CD4-positive, alpha-beta T cell (primary cell): ENCODE measurements at regions not wholly inside any gene's neighbourhood (a gene's known extent, or its start where the extent isn't known, plus 50 kb on each side); places are given as distances from the start of the nearest gene placed in this dataset.

Experiments
- ATAC-seq: fragments of 200-7000 bp; cut with Tn5 transposase; one replicate; pipeline ENCODE4 v1.10.0; 2022; ENCODE audit warnings: mild to moderate bottlenecking; ENCODE audit not compliant: poor library complexity
- CTCF ChIA-PET: fragments of 350-600 bp; sonication (Branson Sonifier 250); formaldehyde crosslinking; loops from one replicate; lab custom pipeline; 2021; ENCODE audit warnings: antibody characterized with exemption, inconsistent platforms; lab: Charles Lee
- POLR2A ChIA-PET: fragments of 350-600 bp; sonication (Branson Sonifier 250); formaldehyde crosslinking; loops from one replicate; lab custom pipeline; 2021; ENCODE audit warnings: antibody characterized with exemption, inconsistent platforms; lab: Charles Lee
- DNase-seq, 14 experiments: peaks; one replicate each; pipeline ENCODE4 v3.0.0-alpha.2; 2013 to 2020; ENCODE audit warnings: mixed read lengths in 2 of 14
- H3K27ac ChIP-seq, 2 donors: one replicate each; pipeline versions ENCODE4 v1.5.1 to v1.7.0; 2013; ENCODE audit warnings: low read length in 2 of 2, low read depth in 1 of 2, mild to moderate bottlenecking in 1 of 2
- H3K27me3 ChIP-seq, 2 experiments: 1 replicate in 1 of 2; 2 replicates in 1 of 2; pipeline versions ENCODE4 v1.6.1 to v1.7.0; 2013; ENCODE audit warnings: low read length in 2 of 2, control low read depth in 1 of 2, mild to moderate bottlenecking in 1 of 2, moderate library complexity in 1 of 2; ENCODE audit not compliant: insufficient read depth in 2 of 2, control insufficient read depth in 1 of 2
- H3K36me3 ChIP-seq: one replicate; pipeline ENCODE4 v1.6.1; 2013; ENCODE audit warnings: low read length, control low read depth; ENCODE audit not compliant: insufficient read depth
- H3K4me1 ChIP-seq: one replicate; pipeline ENCODE4 v1.6.1; 2013; ENCODE audit warnings: low read length, control low read depth; ENCODE audit not compliant: insufficient read depth
- H3K4me3 ChIP-seq: one replicate; pipeline ENCODE4 v1.5.1; 2013; ENCODE audit warnings: mild to moderate bottlenecking, low read length, moderate library complexity
- H3K9me3 ChIP-seq, 2 experiments: 1 replicate in 1 of 2; 2 replicates in 1 of 2; pipeline versions ENCODE4 v1.6.1 to v1.7.0; 2013; ENCODE audit warnings: low read length in 2 of 2, mild to moderate bottlenecking in 2 of 2, control low read depth in 1 of 2, moderate library complexity in 1 of 2; ENCODE audit not compliant: control insufficient read depth in 1 of 2, insufficient read depth in 1 of 2
- H3K27ac Mint-ChIP-seq: one replicate; pipeline ENCODE4 v1.8.0; 2020; ENCODE audit warnings: mixed read lengths
- H3K27me3 Mint-ChIP-seq: one replicate; pipeline ENCODE4 v1.8.0; 2021; ENCODE audit warnings: mixed read lengths
- H3K36me3 Mint-ChIP-seq: one replicate; pipeline ENCODE4 v1.8.0; 2021; ENCODE audit warnings: low read depth, mixed read lengths
- H3K4me1 Mint-ChIP-seq: one replicate; pipeline ENCODE4 v1.8.0; 2021; ENCODE audit warnings: low read depth, mixed read lengths
- H3K4me3 Mint-ChIP-seq: one replicate; pipeline ENCODE4 v1.8.0; 2020; ENCODE audit warnings: mild to moderate bottlenecking, mixed read lengths
- H3K9me3 Mint-ChIP-seq: one replicate; pipeline ENCODE4 v1.8.0; 2020; ENCODE audit warnings: mixed read lengths
- CTCF ChIP-seq: fragments of 200-600 bp; IDR thresholded peaks from one replicate; pipeline ENCODE4 v1.8.0; 2022; ENCODE audit warnings: antibody characterized with exemption, mild to moderate bottlenecking
- intact Hi-C, 2 experiments: fragments of 100-400 bp; cut with DNase I in 1 of 2; cut with micrococcal nuclease in 1 of 2; formaldehyde crosslinking; loops; one replicate each; pipeline versions ENCODE4 v1.15.1 to v1.9.0; 2023 to 2025; cut with DNase I, micrococcal nuclease

- no peak overlapping the region for H3K4me3 Mint-ChIP-seq
- no peak overlapping the region for H3K27ac ChIP-seq
- H3K27me3 Mint-ChIP-seq, result peaks cover 6% of the 10 kb centered on the region
- intact Hi-C loops, result no loop called here
- H3K36me3 Mint-ChIP-seq, result no peaks in the 10 kb centered on the region
- H3K36me3 ChIP-seq, result no peaks in the 10 kb centered on the region
- H3K9me3 Mint-ChIP-seq, result peaks cover 2% of the 10 kb centered on the region
- H3K27ac Mint-ChIP-seq, result no peak overlapping the region
- H3K27me3 ChIP-seq, result no peaks in the 10 kb centered on the region
- no peaks in the 10 kb centered on the region for H3K4me1 Mint-ChIP-seq
- ChIA-PET POLR2A (no interaction called here), CTCF (no interaction called here)
- peaks cover 0 to 19% of the 10 kb centered on the region in 2 experiments for H3K9me3 ChIP-seq
- DNase-seq (no peak), ATAC-seq (no peak)
- no peaks in the 10 kb centered on the region for H3K4me1 ChIP-seq
- no peak overlapping the region for H3K4me3 ChIP-seq
- TF ChIP-seq CTCF, result no peak
Measured at GRCh38 chr5:2524620-2525019, 226.9 kb downstream of the IRX2 start.

GRCh38 chr5:2523180-2523579, 228.3 kb downstream of the IRX2 start:
- peaks cover 6% of the 10 kb centered on the region for H3K27me3 Mint-ChIP-seq
- Histone ChIP-seq H3K27ac (no peak overlapping the region), H3K27me3 (no peaks in the 10 kb centered on the region), H3K36me3 (no peaks in the 10 kb centered on the region), H3K4me1 (no peaks in the 10 kb centered on the region), H3K4me3 (no peak overlapping the region), H3K9me3 (peaks cover 0 to 22% of the 10 kb centered on the region in 2 experiments)
- DNase-seq, result no peak
- ATAC-seq, result no peak
- TF ChIP-seq CTCF, result no peak
- no peaks in the 10 kb centered on the region for H3K4me1 Mint-ChIP-seq
- CTCF ChIA-PET, result no interaction called here
- H3K36me3 Mint-ChIP-seq, result no peaks in the 10 kb centered on the region
- intact Hi-C loops, result no loop called here
- no peak overlapping the region for H3K27ac Mint-ChIP-seq
- peaks cover 2% of the 10 kb centered on the region for H3K9me3 Mint-ChIP-seq
- POLR2A ChIA-PET, result no interaction called here
- no peak overlapping the region for H3K4me3 Mint-ChIP-seq

GRCh38 chr5:2522372-2522771, 229.1 kb downstream of the IRX2 start:
- POLR2A ChIA-PET, result no interaction called here
- no peak for TF ChIP-seq CTCF
- no peaks in the 10 kb centered on the region for H3K27me3 Mint-ChIP-seq

More at GRCh38 chr5:2522372-2522771, 229.1 kb downstream of the IRX2 start:
- DNase-seq, result no peak
- CTCF ChIA-PET, result no interaction called here
- Histone ChIP-seq H3K9me3 (peaks cover 0 to 27% of the 10 kb centered on the region in 2 experiments), H3K4me3 (no peak overlapping the region), H3K27me3 (no peaks in the 10 kb centered on the region), H3K4me1 (no peaks in the 10 kb centered on the region), H3K27ac (no peak overlapping the region), H3K36me3 (no peaks in the 10 kb centered on the region)
- intact Hi-C loops, result no loop called here
- H3K9me3 Mint-ChIP-seq, result peaks cover 2% of the 10 kb centered on the region
- no peak overlapping the region for H3K27ac Mint-ChIP-seq
- no peaks in the 10 kb centered on the region for H3K36me3 Mint-ChIP-seq
- H3K4me3 Mint-ChIP-seq, result no peak overlapping the region
- no peak for ATAC-seq
- H3K4me1 Mint-ChIP-seq, result no peaks in the 10 kb centered on the region
